ENCODE measurements at regions not wholly inside any gene's neighbourhood (a gene's known extent, or its start where the extent isn't known, plus 50 kb on each side); places are given as distances from the start of the nearest gene placed in this dataset.

DNA sequence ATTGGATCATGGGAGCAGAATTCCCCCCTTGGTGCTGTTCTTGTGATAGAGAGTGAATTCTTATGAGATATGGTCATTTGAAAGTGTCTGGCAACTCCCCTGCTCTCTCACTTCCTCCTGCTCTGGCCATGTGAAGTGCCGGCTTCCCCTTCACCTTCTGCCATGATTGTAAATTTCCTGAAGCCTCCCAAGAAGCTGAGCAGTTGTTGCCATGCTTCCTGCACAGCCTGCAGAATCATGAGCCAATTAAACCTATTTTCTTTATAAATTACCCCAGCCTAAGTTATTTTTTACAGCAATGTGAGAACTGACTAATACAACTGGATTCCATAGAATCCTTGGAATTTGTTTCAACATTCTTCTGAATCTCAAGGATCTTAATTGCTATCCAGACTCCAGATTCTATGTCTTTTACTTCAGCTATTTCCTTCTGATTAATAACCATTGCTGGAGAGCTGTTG, 328.1 kb downstream of the SLITRK5 start:
- H3K4me2 ChIP-seq (ENCODE audit: low read length): no peak overlapping the region
- H3K9me3 ChIP-seq (ENCODE audit: insufficient read depth, low read depth, low read length): peaks cover 4% of the 10 kb centered on the region
- no peak overlapping the region for H2BK120ac ChIP-seq (ENCODE audit: insufficient read depth, low read length, poor library complexity)
- peak overlapping the region; percentile 6 for H3K27ac ChIP-seq (ENCODE audit: low read depth, low read length)
- no peak overlapping the region for H3K4ac ChIP-seq (ENCODE audit: low read depth, low read length)
- no peaks in the 10 kb centered on the region for H3K27me3 ChIP-seq (ENCODE audit: insufficient read depth, low read length)
- H3K36me3 ChIP-seq (ENCODE audit: control insufficient read depth in 1 of 2, insufficient read depth in 2 of 2, low read length in 2 of 2): peaks cover 3% of the 10 kb centered on the region in 2 experiments
- H3K4me3 ChIP-seq (ENCODE audit: low read depth, low read length): no peak overlapping the region
- H4K8ac ChIP-seq (ENCODE audit: low read depth, low read length): no peak overlapping the region
- H3K18ac ChIP-seq (ENCODE audit: low read length): no peak overlapping the region
- no peak overlapping the region for H3K23ac ChIP-seq (ENCODE audit: low read length)
- H4K12ac ChIP-seq (ENCODE audit: low read depth, low read length): no peak overlapping the region
- no peak overlapping the region for H3K14ac ChIP-seq (ENCODE audit: low read length)
- no peak overlapping the region for H3K9ac ChIP-seq (ENCODE audit: low read length)
- peak overlapping the region; percentile 27 for H2BK5ac ChIP-seq (ENCODE audit: low read depth, low read length, poor library complexity)
- H4K91ac ChIP-seq (ENCODE audit: low read depth, low read length): peak overlapping the region; percentile 38
- peak in 1 of 2 donors; percentile 54 for DNase-seq
- no peaks in the 10 kb centered on the region for H3K79me2 ChIP-seq (ENCODE audit: control insufficient read depth, insufficient read depth, low read length, poor library complexity)
- peaks cover 5% of the 10 kb centered on the region for H3K79me1 ChIP-seq (ENCODE audit: low read length)
- no peak overlapping the region for H2AK5ac ChIP-seq (ENCODE audit: low read length)
- no peak overlapping the region for H2BK12ac ChIP-seq (ENCODE audit: low read length)
- WGBS (ENCODE audit: extremely low coverage, insufficient coverage, insufficient read length): no CpG with 5 or more reads among the region's 1 CpG
- peaks cover 3 to 6% of the 10 kb centered on the region in 2 experiments for H3K4me1 ChIP-seq (ENCODE audit: control insufficient read depth in 1 of 2, insufficient read depth in 2 of 2, low read length in 2 of 2)
- H2AFZ ChIP-seq (ENCODE audit: insufficient read depth, low read length, poor library complexity): no peak overlapping the region

DNA sequence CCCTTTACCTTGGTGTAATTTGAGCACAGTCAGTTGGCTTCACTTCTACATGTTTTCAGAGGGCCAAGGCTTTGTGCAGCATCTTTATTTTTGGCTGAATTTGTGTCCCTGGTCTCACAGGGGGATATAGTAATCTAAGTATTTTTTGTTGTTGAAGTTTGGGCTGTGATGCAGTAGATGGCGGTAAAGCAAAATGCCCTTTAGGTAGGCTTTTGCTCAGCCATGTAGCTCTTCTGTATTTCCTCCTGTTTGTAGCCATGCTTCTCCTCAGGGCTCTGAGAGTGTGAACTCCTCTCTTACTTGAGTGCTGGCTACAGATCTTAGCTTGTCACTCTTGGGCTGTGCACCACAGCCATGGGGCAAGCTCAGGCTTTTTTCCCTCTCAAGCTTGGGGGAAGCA, 328.6 kb downstream of the SLITRK5 start:
- no peaks in the 10 kb centered on the region for H3K27me3 ChIP-seq (ENCODE audit: insufficient read depth, low read length)
- H4K91ac ChIP-seq (ENCODE audit: low read depth, low read length): no peak overlapping the region
- peaks cover 3 to 6% of the 10 kb centered on the region in 2 experiments for H3K4me1 ChIP-seq (ENCODE audit: control insufficient read depth in 1 of 2, insufficient read depth in 2 of 2, low read length in 2 of 2)
- no peak overlapping the region for H2AK5ac ChIP-seq (ENCODE audit: low read length)
- H3K79me1 ChIP-seq (ENCODE audit: low read length): peaks cover 5% of the 10 kb centered on the region
- DNase-seq: no peak
- H3K4me2 ChIP-seq (ENCODE audit: low read length): no peak overlapping the region
- H3K23ac ChIP-seq (ENCODE audit: low read length): no peak overlapping the region
- no CpG with 5 or more reads among the region's 1 CpG for WGBS (ENCODE audit: extremely low coverage, insufficient coverage, insufficient read length)
- no peak overlapping the region for H2BK12ac ChIP-seq (ENCODE audit: low read length)
- H2BK5ac ChIP-seq (ENCODE audit: low read depth, low read length, poor library complexity): no peak overlapping the region
- no peak overlapping the region for H3K4ac ChIP-seq (ENCODE audit: low read depth, low read length)
- no peak overlapping the region for H4K12ac ChIP-seq (ENCODE audit: low read depth, low read length)
- no peak overlapping the region for H2AFZ ChIP-seq (ENCODE audit: insufficient read depth, low read length, poor library complexity)
- H4K8ac ChIP-seq (ENCODE audit: low read depth, low read length): no peak overlapping the region
- H3K9me3 ChIP-seq (ENCODE audit: insufficient read depth, low read depth, low read length): peaks cover 4% of the 10 kb centered on the region
- H3K27ac ChIP-seq (ENCODE audit: low read depth, low read length): peak overlapping the region; percentile 53
- no peaks in the 10 kb centered on the region for H3K79me2 ChIP-seq (ENCODE audit: control insufficient read depth, insufficient read depth, low read length, poor library complexity)
- H3K4me3 ChIP-seq (ENCODE audit: low read depth, low read length): no peak overlapping the region
- no peak overlapping the region for H3K18ac ChIP-seq (ENCODE audit: low read length)
- H2BK120ac ChIP-seq (ENCODE audit: insufficient read depth, low read length, poor library complexity): no peak overlapping the region
- H3K9ac ChIP-seq (ENCODE audit: low read length): no peak overlapping the region
- H3K14ac ChIP-seq (ENCODE audit: low read length): no peak overlapping the region
- peaks cover 3% of the 10 kb centered on the region in 2 experiments for H3K36me3 ChIP-seq (ENCODE audit: control insufficient read depth in 1 of 2, insufficient read depth in 2 of 2, low read length in 2 of 2)

GRCh38 chr13:88000239-88000638, 329.1 kb downstream of the SLITRK5 start:
- H3K36me3 ChIP-seq (ENCODE audit: control insufficient read depth in 1 of 2, insufficient read depth in 2 of 2, low read length in 2 of 2): peaks cover 3% of the 10 kb centered on the region in 2 experiments
- peaks cover 4% of the 10 kb centered on the region for H3K9me3 ChIP-seq (ENCODE audit: insufficient read depth, low read depth, low read length)
- H4K8ac ChIP-seq (ENCODE audit: low read depth, low read length): no peak overlapping the region
- no CpG with 5 or more reads among the region's 3 CpGs for WGBS (ENCODE audit: extremely low coverage, insufficient coverage, insufficient read length)
- H2BK5ac ChIP-seq (ENCODE audit: low read depth, low read length, poor library complexity): no peak overlapping the region
- no peak overlapping the region for H2BK120ac ChIP-seq (ENCODE audit: insufficient read depth, low read length, poor library complexity)
- H3K18ac ChIP-seq (ENCODE audit: low read length): no peak overlapping the region
- H2BK12ac ChIP-seq (ENCODE audit: low read length): peak overlapping the region; percentile 20
- H4K91ac ChIP-seq (ENCODE audit: low read depth, low read length): no peak overlapping the region
- H3K79me1 ChIP-seq (ENCODE audit: low read length): peaks cover 5% of the 10 kb centered on the region
- H3K14ac ChIP-seq (ENCODE audit: low read length): no peak overlapping the region
- H2AK5ac ChIP-seq (ENCODE audit: low read length): no peak overlapping the region
- H4K12ac ChIP-seq (ENCODE audit: low read depth, low read length): no peak overlapping the region
- no peak overlapping the region for H3K9ac ChIP-seq (ENCODE audit: low read length)
- no peak overlapping the region for H2AFZ ChIP-seq (ENCODE audit: insufficient read depth, low read length, poor library complexity)
- H3K4me1 ChIP-seq (ENCODE audit: control insufficient read depth in 1 of 2, insufficient read depth in 2 of 2, low read length in 2 of 2): peaks cover 3 to 6% of the 10 kb centered on the region in 2 experiments
- H3K27ac ChIP-seq (ENCODE audit: low read depth, low read length): peak overlapping the region; percentile 53
- H3K4me3 ChIP-seq (ENCODE audit: low read depth, low read length): no peak overlapping the region
- no peak for DNase-seq
- H3K4me2 ChIP-seq (ENCODE audit: low read length): no peak overlapping the region
- no peaks in the 10 kb centered on the region for H3K27me3 ChIP-seq (ENCODE audit: insufficient read depth, low read length)
- H3K4ac ChIP-seq (ENCODE audit: low read depth, low read length): no peak overlapping the region
- H3K23ac ChIP-seq (ENCODE audit: low read length): no peak overlapping the region
- no peaks in the 10 kb centered on the region for H3K79me2 ChIP-seq (ENCODE audit: control insufficient read depth, insufficient read depth, low read length, poor library complexity)

GRCh38 chr13:88000787-88001186, 329.6 kb downstream of the SLITRK5 start:
- Histone ChIP-seq H3K79me1 (ENCODE audit: low read length) (peaks cover 5% of the 10 kb centered on the region), H2BK120ac (ENCODE audit: insufficient read depth, low read length, poor library complexity) (no peak overlapping the region), H4K12ac (ENCODE audit: low read depth, low read length) (no peak overlapping the region), H3K36me3 (ENCODE audit: control insufficient read depth in 1 of 2, insufficient read depth in 2 of 2, low read length in 2 of 2) (peaks cover 3% of the 10 kb centered on the region in 2 experiments), H3K4ac (ENCODE audit: low read depth, low read length) (no peak overlapping the region), H3K79me2 (ENCODE audit: control insufficient read depth, insufficient read depth, low read length, poor library complexity) (no peaks in the 10 kb centered on the region), H3K14ac (ENCODE audit: low read length) (no peak overlapping the region), H3K9me3 (ENCODE audit: insufficient read depth, low read depth, low read length) (peaks cover 4% of the 10 kb centered on the region), H3K4me3 (ENCODE audit: low read depth, low read length) (no peak overlapping the region), H2BK5ac (ENCODE audit: low read depth, low read length, poor library complexity) (no peak overlapping the region), H3K27ac (ENCODE audit: low read depth, low read length) (no peak overlapping the region), H3K4me1 (ENCODE audit: control insufficient read depth in 1 of 2, insufficient read depth in 2 of 2, low read length in 2 of 2) (peaks cover 3 to 6% of the 10 kb centered on the region in 2 experiments), H2AFZ (ENCODE audit: insufficient read depth, low read length, poor library complexity) (no peak overlapping the region), H4K8ac (ENCODE audit: low read depth, low read length) (no peak overlapping the region), H3K4me2 (ENCODE audit: low read length) (no peak overlapping the region), H4K91ac (ENCODE audit: low read depth, low read length) (no peak overlapping the region), H2BK12ac (ENCODE audit: low read length) (no peak overlapping the region), H3K23ac (ENCODE audit: low read length) (no peak overlapping the region), H3K18ac (ENCODE audit: low read length) (no peak overlapping the region), H3K27me3 (ENCODE audit: insufficient read depth, low read length) (no peaks in the 10 kb centered on the region), H3K9ac (ENCODE audit: low read length) (no peak overlapping the region), H2AK5ac (ENCODE audit: low read length) (no peak overlapping the region)
- no peak for DNase-seq
- no CpG with 5 or more reads among the region's 2 CpGs for WGBS (ENCODE audit: extremely low coverage, insufficient coverage, insufficient read length)

Measured in trophoblast cell (in vitro differentiated cells and primary cell).